ENCODE measurements at regions not wholly inside any gene's neighbourhood (a gene's known extent, or its start where the extent isn't known, plus 50 kb on each side); places are given as distances from the start of the nearest gene placed in this dataset.

GRCh38 chr12:11446372-11446771 is 51.0 kb upstream of the PRB2 start:
- Histone ChIP-seq H3K9me2 (replicated peaks; ENCODE audit: insufficient read depth) (no peaks in the 10 kb centered on the region), H3K4me1 (ENCODE audit: insufficient read depth) (no peaks in the 10 kb centered on the region), H3K79me2 (no peaks in the 10 kb centered on the region), H3K27me3 (no peaks in the 10 kb centered on the region), H3K36me3 (replicated peaks; ENCODE audit: insufficient read depth, low read depth) (no peaks in the 10 kb centered on the region), H4K20me1 (ENCODE audit: insufficient read depth, poor library complexity, severe bottlenecking) (no peaks in the 10 kb centered on the region), H3K27ac (no peak overlapping the region), H2AFZ (no peak overlapping the region), H3K4me2 (no peak overlapping the region), H3K9me3 (ENCODE audit: low read depth) (no peaks in the 10 kb centered on the region), H3K4me3 (no peak overlapping the region)
- TF ChIP-seq EZH2 (IDR thresholded peaks at IDR 0.05; ENCODE audit: borderline replicate concordance) (no peak), EZH2phosphoT487 (IDR thresholded peaks at IDR 0.05; ENCODE audit: low read depth, severe bottlenecking, unreplicated experiment) (no peak), CTCF (IDR thresholded peaks at IDR 0.05; ENCODE audit: poor library complexity) (no peak)
- WGBS (ENCODE audit: low lambda C conversion rate, missing lambda C conversion rate): 76% methylated on average over 3 of the region's 4 CpGs
- DNase-seq (ENCODE audit: low spot score): no peak

- Histone ChIP-seq H3K27ac (no peak overlapping the region), H3K4me2 (no peak overlapping the region), H3K79me2 (no peaks in the 10 kb centered on the region), H3K9me3 (ENCODE audit: low read depth) (no peaks in the 10 kb centered on the region), H3K36me3 (replicated peaks; ENCODE audit: insufficient read depth, low read depth) (no peaks in the 10 kb centered on the region), H2AFZ (no peak overlapping the region), H3K27me3 (no peaks in the 10 kb centered on the region), H3K4me1 (ENCODE audit: insufficient read depth) (no peaks in the 10 kb centered on the region), H3K9me2 (replicated peaks; ENCODE audit: insufficient read depth) (no peaks in the 10 kb centered on the region), H4K20me1 (ENCODE audit: insufficient read depth, poor library complexity, severe bottlenecking) (no peaks in the 10 kb centered on the region), H3K4me3 (no peak overlapping the region)
- 82% methylated on average over 20 of the region's 20 CpGs for WGBS (ENCODE audit: low lambda C conversion rate, missing lambda C conversion rate)
- TF ChIP-seq CTCF (IDR thresholded peaks at IDR 0.05; ENCODE audit: poor library complexity): no peak
- no peak for TF ChIP-seq EZH2 (IDR thresholded peaks at IDR 0.05; ENCODE audit: borderline replicate concordance)
- TF ChIP-seq EZH2phosphoT487 (IDR thresholded peaks at IDR 0.05; ENCODE audit: low read depth, severe bottlenecking, unreplicated experiment): no peak
- DNase-seq (ENCODE audit: low spot score): no peak
Observed at GRCh38 chr12:11457996-11458645, 62.8 kb upstream of the PRB2 start.

- Histone ChIP-seq H3K27me3 (no peaks in the 10 kb centered on the region), H3K4me3 (no peak overlapping the region), H3K27ac (no peak overlapping the region), H3K79me2 (no peaks in the 10 kb centered on the region), H3K9me2 (replicated peaks; ENCODE audit: insufficient read depth) (no peaks in the 10 kb centered on the region), H3K36me3 (replicated peaks; ENCODE audit: insufficient read depth, low read depth) (no peaks in the 10 kb centered on the region), H2AFZ (no peak overlapping the region), H3K4me2 (no peak overlapping the region), H3K9me3 (ENCODE audit: low read depth) (no peaks in the 10 kb centered on the region), H3K4me1 (ENCODE audit: insufficient read depth) (no peaks in the 10 kb centered on the region), H4K20me1 (ENCODE audit: insufficient read depth, poor library complexity, severe bottlenecking) (no peaks in the 10 kb centered on the region)
- TF ChIP-seq EZH2phosphoT487 (IDR thresholded peaks at IDR 0.05; ENCODE audit: low read depth, severe bottlenecking, unreplicated experiment): no peak
- TF ChIP-seq CTCF (IDR thresholded peaks at IDR 0.05; ENCODE audit: poor library complexity): no peak
- TF ChIP-seq EZH2 (IDR thresholded peaks at IDR 0.05; ENCODE audit: borderline replicate concordance): no peak
- DNase-seq (ENCODE audit: low spot score): no peak
- 63% methylated on average over 1 of the region's 1 CpG for whole genome bisulfite sequencing (ENCODE audit: low lambda C conversion rate, missing lambda C conversion rate)
Observed at GRCh38 chr12:11460343-11461023, 65.1 kb upstream of the PRB2 start.
